Upper lobe of left lung (tissue), 6 donors: ENCODE measurements at regions not wholly inside any gene's neighbourhood (a gene's known extent, or its start where the extent isn't known, plus 50 kb on each side); places are given as distances from the start of the nearest gene placed in this dataset.

Source experiments
- ATAC-seq, 2 donors: fragments of 200-7000 bp; cut with Tn5 transposase; one replicate each; pipeline ENCODE4 v1.9.1; 2022; ENCODE audit warnings: mild to moderate bottlenecking in 2 of 2, moderate library complexity in 2 of 2; ENCODE audit not compliant: low FRiP score in 2 of 2
- DNase-seq, 2 donors: peaks; one replicate each; pipeline ENCODE4 v3.0.0-alpha.2; 2019 to 2020
- H3K27ac ChIP-seq, 4 donors: fragments of 200-600 bp; sonication (generic); one replicate each; pipeline ENCODE4 v1.5.1; 2016 to 2019
- H3K27me3 ChIP-seq, 4 donors: fragments of 200-600 bp; sonication (generic); one replicate each; pipeline ENCODE4 v1.5.1; 2017 to 2019
- H3K36me3 ChIP-seq, 4 donors: fragments of 200-600 bp; sonication (generic); one replicate each; pipeline ENCODE4 v1.5.1; 2016 to 2019
- H3K4me1 ChIP-seq, 4 donors: fragments of 200-600 bp; sonication (generic); one replicate each; pipeline ENCODE4 v1.5.1; 2018 to 2019
- H3K4me3 ChIP-seq, 4 donors: fragments of 200-600 bp; sonication (generic); one replicate each; pipeline ENCODE4 v1.5.1; 2017 to 2019; ENCODE audit warnings: mild to moderate bottlenecking in 2 of 4, moderate library complexity in 1 of 4
- H3K9me3 ChIP-seq, 4 donors: fragments of 200-600 bp; sonication (generic); one replicate each; pipeline ENCODE4 v1.5.1; 2018 to 2019
- CTCF ChIP-seq, 6 experiments: fragments of 450-650 bp in 4 of 6; fragments of 200-600 bp in 2 of 6; sonication (generic) in 2 of 6; IDR thresholded peaks; one replicate each; pipeline ENCODE4 v1.5.1; 2016 to 2019; ENCODE audit warnings: antibody characterized with exemption in 6 of 6
- EP300 ChIP-seq, 4 donors: sonication (generic); formaldehyde crosslinking; IDR thresholded peaks; one replicate each; pipeline ENCODE4 v1.5.1; 2017; ENCODE audit warnings: antibody characterized with exemption in 4 of 4, control low read depth in 2 of 4
- POLR2A ChIP-seq, 4 donors: fragments of 450-650 bp; IDR thresholded peaks; one replicate each; pipeline ENCODE4 v1.5.1; 2016 to 2017; ENCODE audit warnings: antibody characterized with exemption in 4 of 4, mild to moderate bottlenecking in 2 of 4
- POLR2AphosphoS5 ChIP-seq, 2 donors: sonication (generic); formaldehyde crosslinking; IDR thresholded peaks; one replicate each; pipeline ENCODE4 v1.5.1; 2017; ENCODE audit warnings: antibody characterized with exemption in 2 of 2
- WGBS, 2 donors: methylation state at CpG; one replicate each; pipeline ENCODE4 v1.1.5; 2017 to 2018; 5-methylcytosine and 5-hydroxymethylcytosine counted together
- donor health status: DM: no; HTN: no; CAD: no; lungs with moderate emphysema.
- donor health status: DM: no; HTN: yes; CAD: no; lungs with severe emphysema.

GRCh38 chr11:15780382-15780781, 576.0 kb downstream of the SOX6 start:
- H3K4me1 ChIP-seq, result peaks cover 0 to 3% (median 0%) of the 10 kb centered on the region in 4 donors
- H3K36me3 ChIP-seq, result no peaks in the 10 kb centered on the region
- ATAC-seq (no peak), DNase-seq (no peak)
- H3K27ac ChIP-seq, result no peak overlapping the region
- H3K9me3 ChIP-seq, result no peaks in the 10 kb centered on the region
- no peak overlapping the region for H3K4me3 ChIP-seq
- H3K27me3 ChIP-seq, result no peaks in the 10 kb centered on the region
- WGBS, 2 donors, result 88 to 98% methylated on average over 5 of the region's 5 CpGs
- TF ChIP-seq POLR2A (IDR thresholded peaks at IDR 0.05) (no peak), CTCF (IDR thresholded peaks at IDR 0.05) (no peak), EP300 (IDR thresholded peaks at IDR 0.05) (no peak), POLR2AphosphoS5 (IDR thresholded peaks at IDR 0.05) (no peak)

- Histone ChIP-seq H3K9me3 (no peaks in the 10 kb centered on the region), H3K27me3 (no peaks in the 10 kb centered on the region), H3K27ac (no peak overlapping the region), H3K4me3 (no peak overlapping the region), H3K36me3 (no peaks in the 10 kb centered on the region), H3K4me1 (peaks cover 0 to 3% (median 0%) of the 10 kb centered on the region in 4 donors)
- DNase-seq (no peak), ATAC-seq (no peak)
- 79 to 84% methylated on average over 2 of the region's 2 CpGs for WGBS, 2 donors
- TF ChIP-seq POLR2AphosphoS5 (IDR thresholded peaks at IDR 0.05) (no peak), EP300 (IDR thresholded peaks at IDR 0.05) (no peak), POLR2A (IDR thresholded peaks at IDR 0.05) (no peak), CTCF (IDR thresholded peaks at IDR 0.05) (no peak)
These were observed 575.5 kb downstream of the SOX6 start for GRCh38 chr11:15780837-15781236.

- Histone ChIP-seq H3K9me3 (no peaks in the 10 kb centered on the region), H3K27me3 (no peaks in the 10 kb centered on the region), H3K4me1 (peaks cover 0 to 3% (median 0%) of the 10 kb centered on the region in 4 donors), H3K36me3 (no peaks in the 10 kb centered on the region), H3K27ac (no peak overlapping the region), H3K4me3 (no peak overlapping the region)
- ATAC-seq, result no peak
- DNase-seq, result no peak
- 48 to 74% methylated on average over 4 of the region's 4 CpGs for WGBS, 2 donors
- TF ChIP-seq POLR2AphosphoS5 (IDR thresholded peaks at IDR 0.05), result no peak
- TF ChIP-seq CTCF (IDR thresholded peaks at IDR 0.05), result no peak
- TF ChIP-seq POLR2A (IDR thresholded peaks at IDR 0.05), result no peak
- no peak for TF ChIP-seq EP300 (IDR thresholded peaks at IDR 0.05)
These were observed 572.7 kb downstream of the SOX6 start for GRCh38 chr11:15783619-15784018.

GRCh38 chr11:15793043-15793996, 563.0 kb downstream of the SOX6 start:
- Histone ChIP-seq H3K4me1 (no peaks in the 10 kb centered on the region), H3K36me3 (no peaks in the 10 kb centered on the region), H3K27me3 (no peaks in the 10 kb centered on the region), H3K27ac (no peak overlapping the region), H3K9me3 (no peaks in the 10 kb centered on the region), H3K4me3 (no peak overlapping the region)
- DNase-seq, result no peak
- ATAC-seq, result peak in 1 of 2 donors; percentile 80
- 78 to 86% methylated on average over 5 of the region's 5 CpGs for WGBS, 2 donors
- no peak for TF ChIP-seq POLR2AphosphoS5 (IDR thresholded peaks at IDR 0.05)
- no peak for TF ChIP-seq CTCF (IDR thresholded peaks at IDR 0.05)
- no peak for TF ChIP-seq EP300 (IDR thresholded peaks at IDR 0.05)
- no peak for TF ChIP-seq POLR2A (IDR thresholded peaks at IDR 0.05)
